HCT116 (cell line): ENCODE measurements at regions not wholly inside any gene's neighbourhood (a gene's known extent, or its start where the extent isn't known, plus 50 kb on each side); places are given as distances from the start of the nearest gene placed in this dataset.

ENCODE experiments used
- CEBPB ChIP-seq: IDR thresholded peaks from 2 replicates; pipeline ENCODE4 v1.6.1; 2012; ENCODE audit warnings: low read depth
- ELF1 ChIP-seq: IDR thresholded peaks from 2 replicates; pipeline ENCODE4 v1.6.1; 2012; ENCODE audit warnings: low read depth, borderline replicate concordance
- JUND ChIP-seq: IDR thresholded peaks from 2 replicates; pipeline ENCODE4 v1.6.1; 2012
- POLR2A ChIP-seq: IDR thresholded peaks from 2 replicates; pipeline ENCODE4 v1.7.0; 2011; ENCODE audit warnings: borderline replicate concordance; ENCODE audit not compliant: insufficient read depth, insufficient read length; ENCODE audit errors: extremely low read depth
- POLR2AphosphoS5 ChIP-seq: IDR thresholded peaks from 2 replicates; pipeline ENCODE4 v1.6.1; 2011; ENCODE audit warnings: mild to moderate bottlenecking, low read depth, low read length, moderate library complexity
- ZNF274 ChIP-seq: fragments of 200-500 bp; sonication (Bioruptor generic); IDR thresholded peaks from 2 replicates; pipeline ENCODE4 v1.6.1; 2014; ENCODE audit warnings: mild to moderate bottlenecking, low read depth, low read length, inconsistent platforms
- TF ChIP-seq, protein P1 (sequence below), 3 experiments: fragments of 200-600 bp in 1 of 3; sonication (generic) in 1 of 3; IDR thresholded peaks in 2 of 3; conservative IDR thresholded peaks in 1 of 3; 2 replicates each; pipeline ENCODE4 v1.5.1; 2012 to 2017; ENCODE audit warnings: low read depth in 2 of 3, low read length in 2 of 3, antibody characterized with exemption in 1 of 3, borderline replicate concordance in 1 of 3, control low read depth in 1 of 3, mild to moderate bottlenecking in 1 of 3, mixed read lengths in 1 of 3, mixed run types in 1 of 3, moderate library complexity in 1 of 3; ENCODE audit not compliant: insufficient read depth in 1 of 3
- TF ChIP-seq, protein P2 (sequence below): IDR thresholded peaks from 2 replicates; pipeline ENCODE4 v1.6.1; 2011; ENCODE audit warnings: mild to moderate bottlenecking, low read length, moderate library complexity; ENCODE audit not compliant: insufficient replicate concordance; ENCODE audit errors: extremely low read depth

DNA sequence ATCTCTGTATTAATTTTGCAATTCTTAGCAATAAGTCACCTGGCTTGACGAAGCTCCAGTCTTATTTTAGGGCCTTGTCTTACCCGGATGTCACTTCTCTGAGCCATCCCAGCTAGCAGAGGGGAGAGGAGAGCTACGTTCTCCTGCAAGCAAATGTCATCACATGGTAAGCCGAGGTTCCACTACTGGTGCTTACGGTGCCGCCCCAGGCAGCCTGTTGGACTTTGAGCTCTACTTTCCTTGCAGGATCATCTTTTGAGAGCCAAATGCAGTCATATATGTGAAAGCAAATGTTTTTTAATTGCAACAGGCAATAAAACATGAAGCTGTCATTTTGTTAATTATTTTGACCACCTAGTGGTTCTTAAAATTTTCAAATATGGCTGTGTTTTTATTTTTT, 140.9 kb downstream of the FAM43A start:
- TF ChIP-seq, protein P1, sequence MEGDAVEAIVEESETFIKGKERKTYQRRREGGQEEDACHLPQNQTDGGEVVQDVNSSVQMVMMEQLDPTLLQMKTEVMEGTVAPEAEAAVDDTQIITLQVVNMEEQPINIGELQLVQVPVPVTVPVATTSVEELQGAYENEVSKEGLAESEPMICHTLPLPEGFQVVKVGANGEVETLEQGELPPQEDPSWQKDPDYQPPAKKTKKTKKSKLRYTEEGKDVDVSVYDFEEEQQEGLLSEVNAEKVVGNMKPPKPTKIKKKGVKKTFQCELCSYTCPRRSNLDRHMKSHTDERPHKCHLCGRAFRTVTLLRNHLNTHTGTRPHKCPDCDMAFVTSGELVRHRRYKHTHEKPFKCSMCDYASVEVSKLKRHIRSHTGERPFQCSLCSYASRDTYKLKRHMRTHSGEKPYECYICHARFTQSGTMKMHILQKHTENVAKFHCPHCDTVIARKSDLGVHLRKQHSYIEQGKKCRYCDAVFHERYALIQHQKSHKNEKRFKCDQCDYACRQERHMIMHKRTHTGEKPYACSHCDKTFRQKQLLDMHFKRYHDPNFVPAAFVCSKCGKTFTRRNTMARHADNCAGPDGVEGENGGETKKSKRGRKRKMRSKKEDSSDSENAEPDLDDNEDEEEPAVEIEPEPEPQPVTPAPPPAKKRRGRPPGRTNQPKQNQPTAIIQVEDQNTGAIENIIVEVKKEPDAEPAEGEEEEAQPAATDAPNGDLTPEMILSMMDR (IDR thresholded peaks at IDR 0.05 in 2 of 3, conservative IDR thresholded peaks at IDR 0.05 in 1 of 3; ENCODE audit: borderline replicate concordance in 1 of 3, insufficient read depth in 1 of 3, low read depth in 2 of 3, low read length in 2 of 3), result no peak
- TF ChIP-seq ZNF274 (no peak), POLR2A (no peak), JUND (no peak), CEBPB (no peak), ELF1 (no peak), POLR2AphosphoS5 (no peak)
- TF ChIP-seq, protein P2, sequence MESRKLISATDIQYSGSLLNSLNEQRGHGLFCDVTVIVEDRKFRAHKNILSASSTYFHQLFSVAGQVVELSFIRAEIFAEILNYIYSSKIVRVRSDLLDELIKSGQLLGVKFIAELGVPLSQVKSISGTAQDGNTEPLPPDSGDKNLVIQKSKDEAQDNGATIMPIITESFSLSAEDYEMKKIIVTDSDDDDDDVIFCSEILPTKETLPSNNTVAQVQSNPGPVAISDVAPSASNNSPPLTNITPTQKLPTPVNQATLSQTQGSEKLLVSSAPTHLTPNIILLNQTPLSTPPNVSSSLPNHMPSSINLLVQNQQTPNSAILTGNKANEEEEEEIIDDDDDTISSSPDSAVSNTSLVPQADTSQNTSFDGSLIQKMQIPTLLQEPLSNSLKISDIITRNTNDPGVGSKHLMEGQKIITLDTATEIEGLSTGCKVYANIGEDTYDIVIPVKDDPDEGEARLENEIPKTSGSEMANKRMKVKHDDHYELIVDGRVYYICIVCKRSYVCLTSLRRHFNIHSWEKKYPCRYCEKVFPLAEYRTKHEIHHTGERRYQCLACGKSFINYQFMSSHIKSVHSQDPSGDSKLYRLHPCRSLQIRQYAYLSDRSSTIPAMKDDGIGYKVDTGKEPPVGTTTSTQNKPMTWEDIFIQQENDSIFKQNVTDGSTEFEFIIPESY, result no peak
